T-helper 2 cell (primary cell): ENCODE measurements at regions not wholly inside any gene's neighbourhood (a gene's known extent, or its start where the extent isn't known, plus 50 kb on each side); places are given as distances from the start of the nearest gene placed in this dataset.

Source experiments
- DNase-seq, 5 experiments: peaks; one replicate each; pipeline versions ENCODE4 v3.0.0 to v3.0.0-alpha.2; 2012 to 2022

DNA sequence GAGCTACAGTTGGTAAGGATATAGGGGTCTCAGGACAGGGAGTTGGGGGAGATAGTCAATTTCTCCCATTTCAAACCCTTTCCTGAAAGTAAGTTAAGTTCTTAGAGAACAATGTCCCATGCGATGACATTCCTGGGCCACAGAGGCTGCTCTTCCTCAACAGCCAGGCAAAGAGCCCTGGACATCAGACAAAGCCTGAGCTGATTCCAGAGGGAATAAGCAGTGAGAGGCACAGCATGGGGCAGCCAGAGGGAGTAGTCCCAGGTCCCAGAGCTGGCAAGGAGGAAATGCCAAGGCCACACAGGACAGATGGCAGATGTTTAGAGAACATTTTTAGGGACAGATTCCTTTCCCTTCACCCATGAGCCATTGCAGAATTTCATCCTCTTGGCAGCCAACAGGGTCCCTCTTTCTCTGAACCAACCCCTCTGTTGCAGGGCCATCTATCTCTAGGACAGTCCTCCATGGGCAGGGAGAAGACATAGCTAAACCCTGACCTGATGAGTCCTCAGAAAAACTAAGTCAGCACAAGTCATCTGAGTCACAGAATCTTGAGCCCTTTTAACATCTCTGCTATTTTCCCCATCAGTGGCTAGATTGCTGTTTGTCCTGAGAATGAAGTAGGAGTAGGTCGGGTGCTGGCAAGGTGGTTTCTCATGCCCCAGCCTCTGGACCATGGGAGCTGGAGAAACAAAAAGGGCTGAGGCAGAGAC is 60.3 kb upstream of the CALM2 start:
- DNase-seq = no peak

- DNase-seq = no peak
These were observed 58.8 kb upstream of the CALM2 start for GRCh38 chr2:47235132-47235531.

DNA sequence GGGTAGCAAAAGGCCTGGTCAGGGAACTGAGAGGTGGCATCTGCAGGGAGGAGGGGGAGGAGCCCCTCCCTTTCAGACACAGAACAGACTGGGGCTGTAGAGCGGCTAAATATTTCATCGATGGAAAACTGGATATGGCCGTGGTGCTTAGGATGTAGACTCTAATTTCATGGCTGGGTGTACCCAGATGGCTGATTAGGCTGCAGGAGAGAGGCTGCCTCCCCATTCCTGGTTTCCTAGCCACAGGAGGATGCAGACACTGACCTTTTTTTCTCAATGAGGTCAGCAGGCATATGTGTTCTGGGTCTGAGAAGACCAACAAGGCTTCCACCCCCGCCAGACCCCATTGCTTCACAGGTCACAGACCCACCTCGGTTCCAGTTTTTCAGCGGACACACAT is 58.1 kb upstream of the CALM2 start:
- DNase-seq = no peak

DNA sequence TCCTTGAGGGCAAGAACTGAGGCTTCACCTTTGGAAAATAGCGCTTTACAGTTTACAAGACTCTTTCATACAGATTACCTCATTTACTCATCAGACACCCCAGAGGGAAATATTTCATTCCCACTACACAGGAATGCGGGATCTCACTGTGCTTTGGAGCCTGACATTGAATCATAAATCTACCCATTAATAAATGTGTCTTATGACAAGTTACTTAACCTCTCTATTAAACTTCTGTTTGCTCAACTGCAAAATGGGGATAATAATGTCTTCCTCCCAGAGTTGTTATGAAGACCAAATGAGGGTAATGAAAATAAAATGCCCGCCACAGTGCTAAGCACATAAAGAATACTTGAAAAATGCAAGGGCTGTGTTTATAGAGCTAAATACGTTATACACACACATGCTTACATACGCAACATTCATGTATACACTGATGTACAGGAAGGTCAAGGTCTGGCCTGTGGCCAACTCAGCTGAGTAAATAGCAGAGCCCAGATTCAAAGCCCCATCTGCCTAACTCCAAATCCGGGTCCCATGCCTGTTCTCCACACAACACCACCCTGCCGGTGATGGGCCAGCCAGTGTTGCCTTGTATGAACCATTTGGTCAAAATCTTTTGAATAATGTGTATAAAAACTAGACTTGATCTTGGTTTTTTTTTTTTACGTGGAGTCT is 56.6 kb upstream of the CALM2 start:
- no peak for DNase-seq

DNA sequence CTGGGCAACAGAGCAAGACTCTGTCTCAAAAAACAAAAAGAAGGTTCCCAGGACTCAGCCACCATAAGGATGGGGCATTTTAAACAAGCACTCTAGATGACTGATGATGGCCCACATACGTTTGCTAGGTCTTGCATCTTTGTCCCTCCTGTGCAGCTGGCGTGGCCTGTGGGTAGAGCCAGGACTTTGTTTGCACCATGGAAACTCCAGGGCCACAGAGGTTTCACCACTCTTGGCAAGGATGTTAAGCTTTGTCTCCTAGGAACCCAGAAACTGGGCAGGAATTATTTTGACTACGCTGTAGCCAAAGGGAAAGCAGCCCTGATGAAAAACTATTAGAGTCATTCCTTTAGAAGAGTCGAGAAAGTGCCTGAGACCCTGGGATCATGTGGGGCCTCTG is 54.1 kb upstream of the CALM2 start:
- no peak for DNase-seq

GRCh38 chr2:47227532-47228279 is 51.4 kb upstream of the CALM2 start:
- no peak for DNase-seq

- DNase-seq = no peak
These were observed 50.6 kb upstream of the CALM2 start for GRCh38 chr2:47226923-47227220.

DNA sequence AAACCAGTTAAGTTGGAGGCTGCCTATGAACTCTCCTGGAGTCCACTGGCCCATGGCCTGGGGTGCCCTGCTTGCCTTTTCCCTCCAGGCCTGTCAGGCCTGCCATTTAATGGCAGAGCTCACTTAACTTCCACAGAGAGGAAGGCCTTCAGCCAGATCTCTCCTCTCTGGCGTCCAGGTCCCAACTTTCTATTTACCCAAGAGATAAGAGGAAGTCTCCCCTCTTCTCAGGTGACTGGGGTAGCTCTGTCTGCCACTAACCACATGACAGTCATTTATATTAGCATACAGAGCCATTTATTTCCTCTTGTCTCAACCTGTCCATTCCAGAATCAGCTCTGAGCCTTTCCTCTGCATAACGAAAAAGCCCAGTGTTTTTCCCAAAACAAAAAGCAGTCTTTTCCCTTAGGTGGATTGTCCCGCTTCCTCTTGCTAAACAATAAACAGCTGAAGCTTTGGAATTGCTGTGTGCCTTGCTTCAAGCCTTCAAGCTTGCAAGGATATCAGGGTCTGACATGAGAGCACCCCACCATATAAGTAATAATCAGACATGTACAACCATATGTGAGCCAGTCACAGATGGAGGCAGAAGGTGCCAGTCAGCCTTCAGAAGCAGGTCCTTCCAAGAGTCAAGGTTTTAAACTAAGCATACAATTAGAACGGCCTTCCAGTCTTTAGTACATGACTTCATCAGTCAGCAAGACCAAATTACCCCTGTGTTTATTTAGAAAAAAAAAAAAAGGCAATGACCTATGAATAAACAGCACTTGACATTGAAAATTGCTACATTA is 50.0 kb upstream of the CALM2 start:
- no peak for DNase-seq
